ENCODE measurements at regions not wholly inside any gene's neighbourhood (a gene's known extent, or its start where the extent isn't known, plus 50 kb on each side); places are given as distances from the start of the nearest gene placed in this dataset.
A peak's percentile ranks its signal among the peaks of the same experiment; 100 is the strongest.

DNA sequence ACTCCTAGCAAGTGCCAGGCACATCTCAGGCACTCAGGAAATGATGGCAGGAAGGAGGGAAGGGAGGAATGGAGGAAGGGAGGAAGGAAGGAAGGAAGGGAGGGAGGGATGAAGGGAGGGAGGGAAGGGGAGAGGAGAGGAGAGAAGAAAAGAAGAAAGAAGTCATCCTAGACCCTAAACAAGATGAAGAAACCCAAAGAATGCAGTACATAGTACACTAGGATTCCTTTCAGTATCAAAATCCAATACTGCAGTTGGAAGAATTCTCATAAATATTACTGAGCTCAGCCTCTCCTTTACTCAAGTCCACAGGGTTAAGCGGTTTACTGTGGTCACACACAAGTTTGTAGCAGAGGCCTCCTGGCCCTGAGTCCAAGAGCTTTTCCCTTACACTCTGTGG is 155.7 kb upstream of the ETAA1 start:
- no peak for DNase-seq (ENCODE audit: low spot score)

DNA sequence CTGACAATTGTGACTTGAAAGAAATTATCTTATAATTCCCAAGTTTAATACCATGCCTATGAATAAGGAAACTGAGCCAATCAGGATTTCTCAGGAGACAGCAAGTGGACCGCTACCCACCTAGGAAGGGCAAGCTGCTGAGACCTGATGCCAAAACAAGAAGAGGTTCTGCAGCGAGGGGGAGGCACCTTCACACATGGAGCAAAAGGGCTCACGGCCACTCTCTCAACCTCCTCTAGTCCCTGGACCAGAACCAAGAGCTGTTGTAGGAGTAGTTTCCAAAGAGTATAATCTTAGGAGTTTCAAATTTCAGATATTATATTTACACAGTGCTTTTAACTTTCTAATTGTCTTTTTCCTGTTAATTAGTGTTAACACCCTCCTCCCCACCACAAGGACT is 154.7 kb upstream of the ETAA1 start:
- DNase-seq (ENCODE audit: low spot score), result no peak

DNA sequence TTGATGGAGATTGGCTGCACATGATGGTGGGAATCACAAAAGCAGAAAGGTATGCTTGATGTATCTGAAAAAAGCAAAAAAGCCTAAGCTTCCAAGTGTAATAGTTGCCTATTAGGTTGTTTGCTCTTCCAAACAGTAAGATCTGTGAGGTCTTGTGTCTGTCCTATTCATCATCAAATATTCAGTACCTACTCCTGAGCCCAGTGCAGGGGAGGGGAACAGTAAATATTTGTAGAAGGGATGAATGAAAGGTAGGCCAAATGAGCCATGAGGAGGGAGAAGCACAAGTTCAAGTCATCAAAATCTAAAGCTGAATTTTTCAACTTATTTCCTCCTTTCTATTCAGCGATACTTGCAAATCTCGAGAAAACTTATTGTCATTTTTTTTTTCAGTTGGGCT is 153.2 kb upstream of the ETAA1 start:
- no peak for DNase-seq (ENCODE audit: low spot score)

DNA sequence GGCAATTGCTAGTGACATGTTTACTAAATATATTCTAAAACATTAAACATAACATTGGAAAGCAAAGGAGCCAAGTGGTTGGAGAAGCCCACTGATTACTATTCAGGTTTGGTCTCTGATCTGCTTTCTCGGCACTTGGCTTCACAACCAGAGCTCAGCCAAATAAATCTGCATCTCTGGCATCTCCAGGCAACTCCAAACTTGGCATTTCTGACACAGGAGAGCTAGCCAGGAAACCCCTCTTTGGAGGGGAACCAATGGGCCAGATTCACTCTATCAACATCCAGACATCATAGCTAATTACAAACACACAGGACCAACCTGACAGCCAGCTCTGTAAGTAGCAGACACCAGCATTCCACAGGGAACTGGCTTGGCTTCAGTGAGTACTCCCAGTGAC is 150.3 kb upstream of the ETAA1 start:
- no peak for DNase-seq (ENCODE audit: low spot score)

- no peak for DNase-seq (ENCODE audit: low spot score)
Measured at GRCh38 chr2:67251741-67252140, 145.4 kb upstream of the ETAA1 start.

GRCh38 chr2:67255933-67256615 is 141.1 kb upstream of the ETAA1 start:
- peak; percentile 12 for DNase-seq (ENCODE audit: low spot score)

GRCh38 chr2:67256892-67257291 is 140.2 kb upstream of the ETAA1 start:
- DNase-seq (ENCODE audit: low spot score), result no peak

DNA sequence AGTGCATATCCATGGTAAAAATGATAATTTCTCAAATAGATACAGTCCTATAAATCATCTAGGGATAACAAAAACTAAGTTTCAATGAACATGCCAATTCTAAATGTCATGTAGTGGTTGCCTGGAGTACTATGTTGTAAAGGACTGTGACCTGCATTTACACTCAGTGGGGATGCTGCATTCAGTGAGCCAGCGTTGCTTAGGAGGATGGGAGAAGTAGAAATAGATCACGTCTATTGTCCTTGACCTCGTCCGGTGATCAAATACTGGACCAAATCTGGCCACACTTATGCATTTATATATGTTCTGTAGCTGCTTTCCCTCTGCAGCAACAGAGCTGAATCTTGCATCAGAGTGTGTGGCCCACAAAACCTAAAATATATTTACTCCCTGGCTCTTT is 139.0 kb upstream of the ETAA1 start:
- no peak for DNase-seq (ENCODE audit: low spot score)

GRCh38 chr2:67258831-67259230 is 138.3 kb upstream of the ETAA1 start:
- DNase-seq (ENCODE audit: low spot score), result no peak

DNA sequence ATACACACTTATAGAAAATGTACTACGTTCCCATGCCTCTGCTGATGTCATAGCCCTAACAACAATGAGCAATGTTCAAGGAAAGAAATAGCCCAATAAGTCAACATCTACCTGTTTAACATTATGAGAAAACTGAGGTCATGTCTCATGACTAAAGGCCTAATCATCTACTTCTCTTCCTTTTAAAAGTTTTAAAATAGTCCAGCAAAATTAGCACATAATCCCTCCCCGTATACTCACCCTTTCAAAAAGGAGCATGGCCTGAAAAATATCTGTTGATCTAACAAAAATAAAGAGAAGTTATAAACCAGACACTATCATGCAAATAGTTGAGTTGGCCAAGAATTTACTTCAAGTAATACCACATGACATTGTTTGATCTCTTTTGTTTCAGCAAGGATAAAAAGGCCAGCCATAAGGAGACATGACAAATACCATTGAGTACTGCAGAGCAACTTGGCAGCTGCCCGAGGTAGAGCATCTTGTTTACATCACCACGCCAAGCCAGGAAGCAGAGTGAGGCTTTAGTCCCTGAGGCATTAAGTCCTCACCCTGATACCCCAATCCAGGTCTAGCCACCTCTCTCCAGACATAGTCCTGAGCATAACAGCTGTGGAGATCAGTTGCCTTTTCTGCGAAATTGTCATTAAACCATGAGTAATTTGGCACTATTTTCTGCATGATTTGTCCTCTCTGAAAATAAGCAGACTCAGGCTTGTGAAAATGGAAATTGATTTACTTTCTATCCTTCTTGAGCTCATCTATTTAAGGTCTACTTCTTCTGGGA is 137.4 kb upstream of the ETAA1 start:
- DNase-seq (ENCODE audit: low spot score), result peak; percentile 24

- peak; percentile 72 for DNase-seq (ENCODE audit: low spot score)
Measured at GRCh38 chr2:67260343-67261277, 136.5 kb upstream of the ETAA1 start.

DNA sequence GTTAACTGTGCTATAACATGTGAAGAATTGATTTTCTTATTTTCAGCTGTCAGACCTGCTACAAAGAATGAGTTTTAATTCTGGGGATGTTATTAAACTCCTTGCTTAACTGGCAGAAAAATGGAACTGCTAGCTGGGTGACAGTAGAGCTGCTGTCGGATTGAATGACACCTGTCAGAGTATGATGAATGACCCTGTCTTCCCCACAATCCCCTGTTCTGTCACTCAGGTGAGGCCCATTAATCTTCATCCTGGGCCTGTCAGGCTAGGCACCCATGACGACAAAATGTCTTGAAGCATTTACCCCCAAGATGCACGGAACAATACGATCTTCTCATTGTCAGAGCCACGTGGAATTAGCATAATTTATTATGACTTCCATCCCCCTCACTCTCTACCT is 129.9 kb upstream of the ETAA1 start:
- no peak for DNase-seq (ENCODE audit: low spot score)

DNA sequence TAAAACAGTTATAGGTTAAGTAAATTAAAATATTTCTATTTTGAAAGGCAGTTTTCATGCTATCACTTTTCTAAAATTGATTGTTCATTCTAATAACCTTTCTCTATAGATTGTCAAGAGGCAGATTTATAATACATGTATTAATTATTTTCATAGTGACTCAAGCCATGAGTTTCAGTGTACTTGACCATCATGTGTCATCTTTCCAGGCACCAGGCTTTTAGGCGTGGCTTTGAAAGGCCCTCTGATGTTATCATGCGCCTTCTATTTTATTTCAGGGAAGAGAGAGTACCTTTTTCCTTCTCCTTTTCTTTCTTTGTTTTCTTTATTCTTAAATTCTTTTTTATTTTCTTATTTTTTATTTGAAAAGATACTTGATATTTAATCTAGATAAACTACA is 128.3 kb upstream of the ETAA1 start:
- DNase-seq (ENCODE audit: low spot score), result peak; percentile 15

DNA sequence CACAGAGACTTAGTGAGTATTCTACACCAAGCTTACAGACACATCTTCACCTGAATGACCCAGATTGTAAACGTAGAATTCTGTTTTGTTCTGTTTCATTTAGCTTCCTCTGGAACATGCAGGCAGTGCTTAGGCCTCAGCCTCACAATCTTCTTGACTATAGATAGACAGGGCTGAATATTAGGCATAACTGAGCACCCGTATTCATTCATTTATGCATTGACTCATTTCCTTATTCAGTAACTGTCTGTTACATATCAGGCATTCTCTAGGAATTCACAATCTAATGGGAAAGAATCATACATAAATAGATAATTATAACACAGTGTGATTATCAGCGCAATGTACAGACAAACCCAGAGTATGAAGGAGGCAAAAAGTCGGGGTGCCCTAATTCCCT is 124.9 kb upstream of the ETAA1 start:
- DNase-seq (ENCODE audit: low spot score), result no peak

DNA sequence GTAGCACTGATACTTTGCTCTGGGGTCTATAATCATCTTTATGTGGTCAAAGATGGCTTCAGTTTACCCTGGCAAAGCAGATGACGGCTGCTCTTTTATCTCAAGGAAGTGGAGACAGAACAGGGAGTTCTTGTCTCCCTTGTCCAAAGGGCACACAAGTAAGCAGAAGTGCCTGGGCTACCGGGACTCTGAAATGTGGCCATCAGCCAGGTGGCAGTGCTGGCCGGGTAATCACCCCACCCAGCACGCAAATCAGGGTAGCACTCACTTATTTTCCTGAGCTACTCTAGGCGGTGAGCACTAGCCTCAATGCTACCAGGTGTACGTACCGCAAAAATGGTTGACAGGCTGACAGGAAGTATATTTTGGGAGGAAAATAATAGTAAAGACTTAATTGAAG is 119.7 kb upstream of the ETAA1 start:
- DNase-seq (ENCODE audit: low spot score), result no peak

GRCh38 chr2:67281101-67281500 is 116.0 kb upstream of the ETAA1 start:
- no peak for DNase-seq (ENCODE audit: low spot score)

DNA sequence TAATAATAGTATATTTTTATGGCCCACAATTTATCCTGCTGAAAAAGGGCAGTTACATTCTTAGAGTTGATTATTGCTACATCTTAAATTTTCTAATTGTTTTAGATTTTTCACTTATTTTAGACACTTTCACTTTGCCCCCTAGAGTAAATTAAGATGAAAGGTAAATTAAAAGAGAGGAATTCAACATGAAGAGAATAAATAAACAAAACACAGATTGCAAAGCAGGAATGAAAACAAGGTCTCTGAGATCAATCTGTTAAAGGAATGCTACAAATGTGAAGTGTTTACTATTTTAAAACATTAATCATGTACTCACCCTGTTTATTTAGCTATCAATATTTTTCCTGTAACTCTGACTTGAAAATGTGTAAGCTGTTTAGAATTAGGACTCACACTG is 113.5 kb upstream of the ETAA1 start:
- DNase-seq (ENCODE audit: low spot score), result no peak

GRCh38 chr2:67286981-67287759 is 110.0 kb upstream of the ETAA1 start:
- no peak for DNase-seq (ENCODE audit: low spot score)

- no peak for DNase-seq (ENCODE audit: low spot score)
Measured at GRCh38 chr2:67289271-67289670, 107.9 kb upstream of the ETAA1 start.

DNA sequence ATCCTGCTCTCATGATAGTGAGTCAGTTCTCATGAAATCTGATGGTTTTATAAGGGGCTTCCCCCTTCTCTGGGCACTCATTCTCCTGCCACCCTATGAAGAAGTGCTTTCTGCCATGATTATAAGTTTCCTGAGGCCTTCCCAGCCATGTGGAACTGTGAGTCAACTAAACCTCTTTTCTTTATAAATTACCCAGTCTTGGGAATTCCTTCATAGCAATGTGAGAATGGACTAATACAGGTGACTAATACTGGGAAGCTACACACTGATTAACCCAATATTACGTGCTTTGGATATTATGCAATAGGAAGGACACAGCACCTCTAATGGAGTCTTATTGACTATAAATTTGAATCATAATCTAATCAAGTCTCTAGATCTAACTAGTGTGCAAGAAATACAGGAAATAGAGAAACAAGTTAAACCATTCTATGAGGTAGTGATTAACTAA is 107.2 kb upstream of the ETAA1 start:
- no peak for DNase-seq (ENCODE audit: low spot score)

DNA sequence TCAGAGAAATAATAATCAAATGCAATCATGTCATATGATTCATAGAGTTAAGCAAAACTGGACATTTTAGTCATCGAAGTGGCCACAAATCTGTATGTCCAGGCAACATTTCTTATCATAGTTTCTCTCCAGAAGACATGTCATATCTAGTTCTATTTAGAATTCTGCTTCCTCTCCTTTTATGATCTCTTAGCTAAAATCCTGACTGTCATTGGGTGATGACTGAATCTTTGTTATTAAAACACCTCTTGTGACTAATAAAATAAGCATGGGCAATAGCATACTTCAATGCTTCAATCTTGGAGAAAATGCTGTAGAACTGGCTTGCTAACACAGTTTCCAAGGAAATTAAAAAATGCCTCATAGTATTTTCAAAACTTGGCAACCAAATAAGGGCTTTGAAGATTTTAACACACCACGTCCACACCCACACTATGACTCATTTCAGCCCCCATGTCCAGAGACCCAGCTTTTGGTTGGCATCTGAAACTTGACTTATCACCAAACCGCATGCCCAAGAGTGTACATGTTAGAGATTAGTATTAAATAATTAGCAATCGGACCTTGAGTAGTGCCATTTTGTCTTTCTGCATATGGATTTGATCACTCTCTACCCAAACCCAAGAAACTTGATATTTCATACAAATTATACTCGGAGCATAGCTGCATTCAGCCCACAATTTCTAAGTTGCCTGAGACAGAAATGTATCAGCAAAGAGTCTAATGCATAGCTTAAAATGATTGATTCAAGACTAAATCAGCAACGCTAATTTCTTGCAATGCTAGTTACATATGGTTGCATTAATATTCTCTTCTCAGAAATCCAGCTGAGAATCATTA is 106.5 kb upstream of the ETAA1 start:
- peak; percentile 24 for DNase-seq (ENCODE audit: low spot score)

Data from AG08396 (cell line).